ENCODE measurements at regions not wholly inside any gene's neighbourhood (a gene's known extent, or its start where the extent isn't known, plus 50 kb on each side); places are given as distances from the start of the nearest gene placed in this dataset.

- H3K27ac ChIP-seq (ENCODE audit: low read depth, low read length) = no peak overlapping the region
- H3K36me3 ChIP-seq (ENCODE audit: control insufficient read depth in 5 of 5, insufficient read depth in 5 of 5, low read length in 5 of 5) = no peaks in the 10 kb centered on the region
- H3K4me3 ChIP-seq (ENCODE audit: low read depth in 1 of 5, low read length in 5 of 5) = no peak overlapping the region
- H3K9me3 ChIP-seq (ENCODE audit: control insufficient read depth in 5 of 5, low read length in 5 of 5) = no peaks in the 10 kb centered on the region
- no peak overlapping the region for H3K9ac ChIP-seq (ENCODE audit: low read length in 5 of 5)
- H3K4me1 ChIP-seq (ENCODE audit: control insufficient read depth in 5 of 5, insufficient read depth in 5 of 5, low read length in 5 of 5) = peaks cover 0 to 4% (median 0%) of the 10 kb centered on the region in 5 donors
- no peaks in the 10 kb centered on the region for H3K27me3 ChIP-seq (ENCODE audit: control insufficient read depth in 5 of 5, insufficient read depth in 4 of 5, low read length in 5 of 5)
These were observed 181.6 kb upstream of the HDAC9 start for GRCh38 chr7:18313965-18314364.

DNA sequence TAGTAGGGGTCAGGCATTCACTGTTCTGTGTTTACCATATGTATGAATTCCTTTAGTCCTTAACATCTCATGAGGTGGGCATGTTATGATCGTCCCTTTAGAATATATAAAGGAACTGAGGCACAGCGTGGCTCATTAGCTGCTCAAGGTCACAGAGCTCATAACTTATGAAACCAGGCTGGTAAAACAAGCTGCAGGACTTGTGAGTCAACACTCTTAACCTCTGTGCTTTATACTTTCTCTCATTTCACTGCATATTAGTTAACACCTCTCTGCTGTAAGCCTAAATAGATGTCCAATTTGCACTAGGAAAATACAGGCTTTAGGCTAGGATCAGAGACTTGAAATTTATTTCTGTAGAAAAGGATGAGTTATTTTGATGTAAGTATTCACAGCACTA is 180.3 kb upstream of the HDAC9 start:
- Histone ChIP-seq H3K9ac (ENCODE audit: low read length in 5 of 5) (no peak overlapping the region), H3K9me3 (ENCODE audit: control insufficient read depth in 5 of 5, low read length in 5 of 5) (no peaks in the 10 kb centered on the region), H3K4me1 (ENCODE audit: control insufficient read depth in 5 of 5, insufficient read depth in 5 of 5, low read length in 5 of 5) (peaks cover 0 to 4% (median 0%) of the 10 kb centered on the region in 5 donors), H3K27me3 (ENCODE audit: control insufficient read depth in 5 of 5, insufficient read depth in 4 of 5, low read length in 5 of 5) (no peaks in the 10 kb centered on the region), H3K27ac (ENCODE audit: low read depth, low read length) (no peak overlapping the region), H3K4me3 (ENCODE audit: low read depth in 1 of 5, low read length in 5 of 5) (no peak overlapping the region), H3K36me3 (ENCODE audit: control insufficient read depth in 5 of 5, insufficient read depth in 5 of 5, low read length in 5 of 5) (no peaks in the 10 kb centered on the region)

GRCh38 chr7:18317941-18318340 is 177.6 kb upstream of the HDAC9 start:
- H3K9ac ChIP-seq (ENCODE audit: low read length in 5 of 5) = no peak overlapping the region
- H3K27ac ChIP-seq (ENCODE audit: low read depth, low read length) = no peak overlapping the region
- H3K27me3 ChIP-seq (ENCODE audit: control insufficient read depth in 5 of 5, insufficient read depth in 4 of 5, low read length in 5 of 5) = no peaks in the 10 kb centered on the region
- no peaks in the 10 kb centered on the region for H3K4me1 ChIP-seq (ENCODE audit: control insufficient read depth in 5 of 5, insufficient read depth in 5 of 5, low read length in 5 of 5)
- no peaks in the 10 kb centered on the region for H3K9me3 ChIP-seq (ENCODE audit: control insufficient read depth in 5 of 5, low read length in 5 of 5)
- no peak overlapping the region for H3K4me3 ChIP-seq (ENCODE audit: low read depth in 1 of 5, low read length in 5 of 5)
- no peaks in the 10 kb centered on the region for H3K36me3 ChIP-seq (ENCODE audit: control insufficient read depth in 5 of 5, insufficient read depth in 5 of 5, low read length in 5 of 5)

DNA sequence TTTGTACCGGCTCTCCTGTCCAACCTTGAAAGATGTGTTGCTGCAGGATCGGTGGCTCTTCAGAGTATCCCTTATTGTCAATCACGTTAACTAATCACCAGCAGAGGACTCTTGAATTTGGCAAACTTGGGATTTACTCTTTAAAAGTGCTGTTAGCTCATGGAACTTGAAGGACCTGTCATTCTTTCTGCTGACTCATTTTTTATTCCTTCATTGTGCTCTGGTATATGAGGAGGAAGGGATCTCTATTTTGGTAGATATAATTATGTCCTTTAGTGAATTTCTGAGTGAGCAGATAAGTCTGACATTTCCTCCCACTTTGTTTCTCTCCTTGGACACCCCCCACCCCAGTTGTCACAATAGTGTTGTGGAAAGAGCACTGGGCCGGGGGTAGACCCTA is 175.1 kb upstream of the HDAC9 start:
- Histone ChIP-seq H3K9me3 (ENCODE audit: control insufficient read depth in 5 of 5, low read length in 5 of 5) (no peaks in the 10 kb centered on the region), H3K27ac (ENCODE audit: low read depth, low read length) (no peak overlapping the region), H3K4me3 (ENCODE audit: low read depth in 1 of 5, low read length in 5 of 5) (no peak overlapping the region), H3K27me3 (ENCODE audit: control insufficient read depth in 5 of 5, insufficient read depth in 4 of 5, low read length in 5 of 5) (no peaks in the 10 kb centered on the region), H3K9ac (ENCODE audit: low read length in 5 of 5) (no peak overlapping the region), H3K4me1 (ENCODE audit: control insufficient read depth in 5 of 5, insufficient read depth in 5 of 5, low read length in 5 of 5) (no peaks in the 10 kb centered on the region), H3K36me3 (ENCODE audit: control insufficient read depth in 5 of 5, insufficient read depth in 5 of 5, low read length in 5 of 5) (no peaks in the 10 kb centered on the region)

DNA sequence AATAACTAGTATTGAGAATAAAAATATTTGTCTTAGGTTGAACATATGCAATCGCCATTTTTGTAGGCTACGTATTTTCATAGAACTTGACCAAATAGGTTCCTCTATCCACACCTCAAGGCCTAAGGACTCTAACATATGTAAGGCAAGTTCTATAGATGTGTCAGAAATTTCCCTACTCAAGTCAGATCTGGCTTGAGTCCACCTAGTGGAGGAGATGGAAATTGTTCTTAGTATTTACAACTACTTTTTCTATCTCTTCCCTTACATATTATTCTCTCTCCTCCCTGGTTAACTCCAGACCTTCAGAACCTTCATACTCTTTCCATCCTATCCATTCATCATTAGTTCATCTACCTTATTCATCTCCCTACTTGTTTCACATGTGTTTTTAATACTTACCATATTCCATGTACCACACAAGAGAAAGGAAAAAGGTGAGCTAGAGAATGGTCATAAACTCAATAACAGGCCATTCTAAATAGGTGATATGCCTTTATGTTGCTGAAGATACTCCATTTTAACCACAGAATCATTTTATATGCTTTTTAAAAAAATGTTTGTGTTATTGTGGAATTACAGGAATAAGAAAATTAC is 174.5 kb upstream of the HDAC9 start:
- H3K27me3 ChIP-seq (ENCODE audit: control insufficient read depth in 5 of 5, insufficient read depth in 4 of 5, low read length in 5 of 5) = no peaks in the 10 kb centered on the region
- H3K36me3 ChIP-seq (ENCODE audit: control insufficient read depth in 5 of 5, insufficient read depth in 5 of 5, low read length in 5 of 5) = no peaks in the 10 kb centered on the region
- no peaks in the 10 kb centered on the region for H3K4me1 ChIP-seq (ENCODE audit: control insufficient read depth in 5 of 5, insufficient read depth in 5 of 5, low read length in 5 of 5)
- no peak overlapping the region for H3K27ac ChIP-seq (ENCODE audit: low read depth, low read length)
- H3K9ac ChIP-seq (ENCODE audit: low read length in 5 of 5) = no peak overlapping the region
- H3K9me3 ChIP-seq (ENCODE audit: control insufficient read depth in 5 of 5, low read length in 5 of 5) = no peaks in the 10 kb centered on the region
- no peak overlapping the region for H3K4me3 ChIP-seq (ENCODE audit: low read depth in 1 of 5, low read length in 5 of 5)

GRCh38 chr7:18330548-18330947 is 165.0 kb upstream of the HDAC9 start:
- Histone ChIP-seq H3K27ac (ENCODE audit: low read depth, low read length) (no peak overlapping the region), H3K27me3 (ENCODE audit: control insufficient read depth in 5 of 5, insufficient read depth in 4 of 5, low read length in 5 of 5) (no peaks in the 10 kb centered on the region), H3K4me1 (ENCODE audit: control insufficient read depth in 5 of 5, insufficient read depth in 5 of 5, low read length in 5 of 5) (no peaks in the 10 kb centered on the region), H3K4me3 (ENCODE audit: low read depth in 1 of 5, low read length in 5 of 5) (no peak overlapping the region), H3K9me3 (ENCODE audit: control insufficient read depth in 5 of 5, low read length in 5 of 5) (peaks cover 0 to 5% (median 0%) of the 10 kb centered on the region in 5 donors), H3K36me3 (ENCODE audit: control insufficient read depth in 5 of 5, insufficient read depth in 5 of 5, low read length in 5 of 5) (no peaks in the 10 kb centered on the region), H3K9ac (ENCODE audit: low read length in 5 of 5) (no peak overlapping the region)

GRCh38 chr7:18336626-18337025 is 158.9 kb upstream of the HDAC9 start:
- H3K4me1 ChIP-seq (ENCODE audit: control insufficient read depth in 5 of 5, insufficient read depth in 5 of 5, low read length in 5 of 5) = peaks cover 0 to 5% (median 0%) of the 10 kb centered on the region in 5 donors
- no peak overlapping the region for H3K9ac ChIP-seq (ENCODE audit: low read length in 5 of 5)
- no peak overlapping the region for H3K27ac ChIP-seq (ENCODE audit: low read depth, low read length)
- no peak overlapping the region for H3K4me3 ChIP-seq (ENCODE audit: low read depth in 1 of 5, low read length in 5 of 5)
- no peaks in the 10 kb centered on the region for H3K36me3 ChIP-seq (ENCODE audit: control insufficient read depth in 5 of 5, insufficient read depth in 5 of 5, low read length in 5 of 5)
- no peaks in the 10 kb centered on the region for H3K27me3 ChIP-seq (ENCODE audit: control insufficient read depth in 5 of 5, insufficient read depth in 4 of 5, low read length in 5 of 5)
- H3K9me3 ChIP-seq (ENCODE audit: control insufficient read depth in 5 of 5, low read length in 5 of 5) = peaks cover 0 to 5% (median 0%) of the 10 kb centered on the region in 5 donors

DNA sequence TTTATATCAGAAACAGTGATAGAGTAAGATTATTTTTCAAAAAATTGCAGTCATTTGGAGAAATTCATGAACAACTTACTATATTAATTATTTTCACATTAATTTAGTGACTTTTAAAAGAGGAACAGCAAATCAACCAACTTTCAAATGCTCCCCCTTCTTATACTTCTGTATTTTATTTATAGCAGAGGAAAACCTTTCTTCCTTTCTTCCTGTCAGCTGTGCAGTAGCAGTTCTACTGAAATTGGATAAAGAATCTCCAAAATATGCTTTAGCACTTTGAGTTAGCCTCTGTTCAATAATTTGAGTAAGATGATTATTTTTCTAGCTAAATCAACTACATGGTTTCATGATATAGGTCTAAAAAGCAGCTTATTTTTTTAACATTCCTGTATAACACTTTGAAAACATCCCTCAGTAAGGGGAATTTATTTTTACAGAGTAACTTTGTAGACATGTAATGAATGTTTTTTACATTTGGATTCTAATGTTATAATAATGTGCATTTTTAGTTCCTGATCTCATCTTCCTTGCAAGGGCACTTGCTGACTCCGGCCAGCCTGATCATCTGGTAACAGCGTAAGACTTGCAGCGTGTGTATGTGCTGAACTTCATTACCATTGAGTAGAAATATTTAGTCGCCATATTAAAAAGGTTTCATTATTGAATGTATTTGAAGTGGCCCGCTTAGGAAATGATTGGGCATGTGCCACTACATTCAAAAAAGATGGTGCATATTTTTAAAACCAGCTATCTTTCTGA is 158.3 kb upstream of the HDAC9 start:
- Histone ChIP-seq H3K9ac (ENCODE audit: low read length in 5 of 5) (no peak overlapping the region), H3K27ac (ENCODE audit: low read depth, low read length) (no peak overlapping the region), H3K36me3 (ENCODE audit: control insufficient read depth in 5 of 5, insufficient read depth in 5 of 5, low read length in 5 of 5) (no peaks in the 10 kb centered on the region), H3K9me3 (ENCODE audit: control insufficient read depth in 5 of 5, low read length in 5 of 5) (peaks cover 0 to 5% (median 0%) of the 10 kb centered on the region in 5 donors), H3K27me3 (ENCODE audit: control insufficient read depth in 5 of 5, insufficient read depth in 4 of 5, low read length in 5 of 5) (no peaks in the 10 kb centered on the region), H3K4me1 (ENCODE audit: control insufficient read depth in 5 of 5, insufficient read depth in 5 of 5, low read length in 5 of 5) (peaks cover 0 to 5% (median 0%) of the 10 kb centered on the region in 5 donors), H3K4me3 (ENCODE audit: low read depth in 1 of 5, low read length in 5 of 5) (no peak overlapping the region)

DNA sequence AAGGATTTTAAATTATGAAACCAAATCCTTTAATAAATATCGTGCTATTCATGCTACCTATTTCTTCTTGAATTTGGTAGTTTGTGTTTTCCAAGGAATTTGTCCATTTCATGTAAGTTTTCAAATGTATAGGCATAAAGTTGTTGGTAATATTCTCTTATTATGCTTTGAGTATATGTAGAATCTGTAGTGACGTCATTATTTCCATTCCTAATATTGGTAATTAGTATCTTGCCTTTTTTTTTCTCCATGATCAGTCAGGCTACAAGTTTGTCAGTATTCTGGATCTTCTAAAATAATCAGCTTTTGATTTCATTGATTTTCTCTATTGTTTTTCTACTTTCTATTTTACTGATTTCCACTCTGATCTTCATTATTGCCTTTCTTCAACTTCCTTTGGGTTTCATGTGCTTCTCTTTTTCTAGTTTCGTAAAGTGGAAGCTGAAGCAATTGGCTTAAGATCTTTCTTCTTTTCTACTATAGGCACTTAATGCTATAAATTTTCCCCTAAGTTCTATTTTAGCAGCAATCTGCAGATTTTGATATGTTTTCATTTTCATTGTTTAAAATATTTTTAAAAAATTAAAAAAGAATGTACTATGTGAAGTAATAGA is 156.5 kb upstream of the HDAC9 start:
- Histone ChIP-seq H3K36me3 (ENCODE audit: control insufficient read depth in 5 of 5, insufficient read depth in 5 of 5, low read length in 5 of 5) (no peaks in the 10 kb centered on the region), H3K27me3 (ENCODE audit: control insufficient read depth in 5 of 5, insufficient read depth in 4 of 5, low read length in 5 of 5) (no peaks in the 10 kb centered on the region), H3K27ac (ENCODE audit: low read depth, low read length) (no peak overlapping the region), H3K4me3 (ENCODE audit: low read depth in 1 of 5, low read length in 5 of 5) (no peak overlapping the region), H3K4me1 (ENCODE audit: control insufficient read depth in 5 of 5, insufficient read depth in 5 of 5, low read length in 5 of 5) (peaks cover 0 to 5% (median 0%) of the 10 kb centered on the region in 5 donors), H3K9me3 (ENCODE audit: control insufficient read depth in 5 of 5, low read length in 5 of 5) (peaks cover 0 to 3% (median 0%) of the 10 kb centered on the region in 5 donors), H3K9ac (ENCODE audit: low read length in 5 of 5) (no peak overlapping the region)

DNA sequence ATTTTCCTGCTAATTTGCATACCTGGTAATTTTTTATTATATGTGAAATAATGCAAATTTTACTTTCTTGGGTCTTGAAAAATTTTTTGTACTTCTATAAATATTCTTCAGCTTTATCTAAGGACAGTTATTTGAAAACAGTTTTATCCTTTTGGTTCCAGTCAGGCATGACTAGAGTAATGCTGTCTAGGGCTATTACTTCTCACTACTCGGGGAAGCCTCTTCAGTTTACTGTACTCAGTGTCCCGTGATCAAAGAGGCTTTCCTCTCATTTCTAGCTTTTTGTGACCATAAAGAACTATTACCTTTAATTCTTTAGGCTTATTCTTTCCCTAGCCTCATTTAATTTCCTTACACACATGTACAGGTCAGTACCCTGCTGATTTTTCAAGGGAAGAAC is 153.8 kb upstream of the HDAC9 start:
- Histone ChIP-seq H3K9me3 (ENCODE audit: control insufficient read depth in 5 of 5, low read length in 5 of 5) (peaks cover 0 to 3% (median 0%) of the 10 kb centered on the region in 5 donors), H3K9ac (ENCODE audit: low read length in 5 of 5) (no peak overlapping the region), H3K4me1 (ENCODE audit: control insufficient read depth in 5 of 5, insufficient read depth in 5 of 5, low read length in 5 of 5) (peaks cover 0 to 8% (median 4%) of the 10 kb centered on the region in 5 donors), H3K27ac (ENCODE audit: low read depth, low read length) (no peak overlapping the region), H3K36me3 (ENCODE audit: control insufficient read depth in 5 of 5, insufficient read depth in 5 of 5, low read length in 5 of 5) (no peaks in the 10 kb centered on the region), H3K27me3 (ENCODE audit: control insufficient read depth in 5 of 5, insufficient read depth in 4 of 5, low read length in 5 of 5) (no peaks in the 10 kb centered on the region), H3K4me3 (ENCODE audit: low read depth in 1 of 5, low read length in 5 of 5) (no peak overlapping the region)

Measured in subcutaneous abdominal adipose tissue (tissue), 5 donors.